Panc1 (cell line): ENCODE measurements at regions not wholly inside any gene's neighbourhood (a gene's known extent, or its start where the extent isn't known, plus 50 kb on each side); places are given as distances from the start of the nearest gene placed in this dataset.

Source experiments
- ATAC-seq: fragments of 200-7000 bp; cut with Tn5 transposase; 2 replicates; pipeline ENCODE4 v1.9.1; 2020; ENCODE audit warnings: mild to moderate bottlenecking, moderate library complexity
- BruUV-seq: library from RNA; stranded (reverse); fragments of 400-500 nt; replicated peaks from 2 replicates; lab custom pipeline; 2021; lab: Mats Ljungman, UMichigan
- CTCF ChIA-PET: fragments of 300-600 bp; sonication (Branson Sonifier 250); formaldehyde crosslinking; loops from one replicate; lab custom pipeline; 2022; ENCODE audit warnings: antibody characterized with exemption; lab: Charles Lee
- POLR2A ChIA-PET: fragments of 300-600 bp; sonication (Branson Sonifier 250); formaldehyde crosslinking; loops from one replicate; lab custom pipeline; 2022; ENCODE audit warnings: antibody characterized with exemption; lab: Charles Lee
- DNase-seq: peaks from one replicate; pipeline ENCODE4 v3.0.0-alpha.2; 2010; ENCODE audit warnings: low read depth, low spot score
- H3K27ac ChIP-seq: 2 replicates; pipeline ENCODE4 v1.5.1; 2011; ENCODE audit warnings: mild to moderate bottlenecking, low read length, inconsistent platforms
- H3K27me3 ChIP-seq: fragments of 200-500 bp; sonication (Bioruptor generic); 2 replicates; pipeline ENCODE4 v1.6.0; 2014; ENCODE audit warnings: low read length, inconsistent platforms; ENCODE audit not compliant: control insufficient read depth, insufficient read depth
- H3K36me3 ChIP-seq: fragments of 200-500 bp; sonication (Bioruptor generic); 2 replicates; pipeline ENCODE4 v1.5.1; 2014; ENCODE audit warnings: inconsistent platforms, mild to moderate bottlenecking, low read length, moderate library complexity; ENCODE audit not compliant: control insufficient read depth, insufficient read depth
- H3K4me1 ChIP-seq: 2 replicates; pipeline ENCODE4 v1.5.1; 2011; ENCODE audit warnings: inconsistent platforms, mild to moderate bottlenecking, low read length, moderate library complexity; ENCODE audit not compliant: control insufficient read depth, insufficient read depth
- H3K4me3 ChIP-seq, 2 experiments: 2 replicates each; pipeline ENCODE4 v1.5.1; 2011 to 2012; ENCODE audit warnings: low read depth in 2 of 2, low read length in 2 of 2, mild to moderate bottlenecking in 2 of 2, inconsistent platforms in 1 of 2, moderate library complexity in 1 of 2
- H3K9me3 ChIP-seq: fragments of 200-500 bp; sonication (Bioruptor generic); 2 replicates; pipeline ENCODE4 v1.5.1; 2014; ENCODE audit warnings: low read depth, mild to moderate bottlenecking, inconsistent platforms, low read length, moderate library complexity; ENCODE audit not compliant: control insufficient read depth, insufficient read depth
- POLR2AphosphoS5 ChIP-seq: IDR thresholded peaks from 2 replicates; pipeline ENCODE4 v1.6.1; 2012; ENCODE audit warnings: mild to moderate bottlenecking, low read depth, low read length, moderate library complexity
- SIN3A ChIP-seq: IDR thresholded peaks from 2 replicates; pipeline ENCODE4 v1.6.1; 2012; ENCODE audit warnings: low read depth, mild to moderate bottlenecking, low read length, moderate library complexity, borderline replicate concordance; ENCODE audit not compliant: insufficient read depth
- TCF7L2 ChIP-seq: IDR thresholded peaks from 2 replicates; pipeline ENCODE4 v1.6.1; 2011; ENCODE audit warnings: mild to moderate bottlenecking, low read depth, low read length, inconsistent platforms
- in situ Hi-C: cut with HindIII; loops from 2 replicates; pipeline ENCODE4 v1.10.0; 2016; ENCODE audit warnings: low sequenced_read_pairs, low pct_unique_long_range_greater_than_20kb
- intact Hi-C: fragments of 100-400 bp; cut with micrococcal nuclease; formaldehyde crosslinking; loops from one replicate; pipeline ENCODE4 v1.10.0; 2022; ENCODE audit not compliant: unreplicated experiment
- TF ChIP-seq, protein P1 (sequence below), 2 experiments: IDR thresholded peaks; 2 replicates each; pipeline ENCODE4 v1.6.1; 2011 to 2012; ENCODE audit warnings: low read depth in 2 of 2, control low read depth in 1 of 2, low read length in 1 of 2, mild to moderate bottlenecking in 1 of 2, moderate library complexity in 1 of 2; ENCODE audit not compliant: insufficient read depth in 1 of 2
- TF ChIP-seq, protein P2 (sequence below): fragments of 450-650 bp; IDR thresholded peaks from 2 replicates; pipeline ENCODE4 v1.5.1; 2017; ENCODE audit warnings: mild to moderate bottlenecking

DNA sequence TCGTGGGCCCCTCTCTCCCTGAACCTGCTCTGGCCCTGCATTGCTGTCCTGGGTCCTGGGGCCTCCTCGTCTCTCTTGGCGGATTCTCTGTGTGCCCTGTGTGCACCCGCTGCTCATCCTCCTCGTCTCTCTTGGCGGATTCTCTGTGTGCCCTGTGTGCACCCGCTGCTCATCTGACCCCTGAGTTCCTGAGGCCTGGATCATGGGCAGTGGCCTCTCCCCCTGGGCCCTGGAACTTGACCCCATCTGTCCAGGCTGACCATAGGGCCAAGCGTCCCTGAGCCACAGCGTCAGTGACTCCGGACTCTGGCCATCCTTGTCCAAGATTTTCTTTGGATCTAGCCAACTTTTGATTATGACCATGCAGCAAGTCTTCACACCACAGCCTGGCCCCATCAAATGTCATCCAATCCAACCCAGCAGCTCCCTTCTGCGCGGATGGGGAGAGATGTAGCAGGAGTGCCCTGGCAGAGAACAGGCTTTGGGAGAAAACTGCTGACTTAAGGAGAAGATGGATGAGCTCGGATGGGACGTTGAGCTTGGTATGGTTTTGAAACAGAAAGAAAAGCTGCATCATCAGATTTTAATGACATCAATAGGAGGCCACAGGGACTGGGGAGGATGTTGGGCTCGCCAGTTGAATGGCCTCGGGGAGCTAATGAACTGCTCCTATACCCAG is 455.1 kb upstream of the HS6ST1 start:
- intact Hi-C loops (no loop called here), in situ Hi-C loops (no loop called here)
- Histone ChIP-seq H3K27me3 (peaks cover 3% of the 10 kb centered on the region), H3K27ac (no peak overlapping the region), H3K4me1 (no peaks in the 10 kb centered on the region), H3K36me3 (no peaks in the 10 kb centered on the region), H3K4me3 (no peak overlapping the region), H3K9me3 (no peaks in the 10 kb centered on the region)
- ATAC-seq, result no peak
- DNase-seq, result no peak
- ChIA-PET POLR2A (interaction anchor here (0.5 kb wide), 1 partner anchor 305 kb away, joined by 4 read pairs; no protein-coding TSS in a partner anchor), CTCF (no interaction called here)
- no peak for TF ChIP-seq SIN3A
- no peak for TF ChIP-seq TCF7L2
- TF ChIP-seq POLR2AphosphoS5, result no peak
- no TSS peak for BruUV-seq

DNA sequence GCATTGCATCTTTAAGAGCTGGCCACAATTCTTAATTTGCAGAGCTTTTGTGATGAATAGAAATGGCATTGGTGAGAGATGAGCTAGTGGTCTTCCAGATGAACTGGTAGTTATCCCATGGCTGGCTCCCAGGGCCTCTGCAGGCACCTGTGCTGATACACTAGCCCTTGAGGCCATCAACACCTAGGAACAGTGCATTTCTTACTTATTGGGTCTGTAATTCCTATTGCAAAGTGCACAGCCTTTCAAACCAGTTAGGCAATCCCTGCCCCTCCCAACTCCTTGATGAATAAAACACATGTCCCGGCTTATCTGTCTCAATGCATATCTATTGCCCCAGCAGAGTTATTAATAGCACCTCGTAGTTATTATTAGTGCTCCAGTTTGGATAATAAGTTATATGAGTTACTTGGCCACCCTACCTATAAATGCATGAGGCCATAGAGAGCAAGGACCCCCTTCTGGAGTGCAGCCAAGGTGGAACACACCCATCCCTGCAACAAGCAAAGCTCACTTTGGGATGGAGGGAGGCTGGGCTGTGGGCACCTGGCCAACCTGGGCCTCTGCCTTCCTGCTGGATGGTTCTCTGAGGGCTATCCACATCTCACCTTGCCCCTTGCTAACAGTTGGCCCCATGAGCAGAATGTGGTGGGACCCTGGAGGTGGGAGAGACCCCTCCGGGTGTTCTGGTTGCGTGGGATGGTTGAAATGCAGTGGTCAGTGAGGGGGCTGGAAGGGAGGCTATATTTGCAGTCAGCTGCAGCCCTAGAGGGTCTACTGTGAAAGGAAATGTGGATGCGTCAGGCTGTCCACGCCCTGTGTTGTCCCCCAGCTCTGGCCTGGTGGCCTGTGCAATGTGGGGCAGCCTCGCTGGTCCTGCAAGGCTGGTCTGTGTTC is 455.9 kb upstream of the HS6ST1 start:
- ATAC-seq (no peak), DNase-seq (no peak)
- intact Hi-C loops (no loop called here), in situ Hi-C loops (no loop called here)
- ChIA-PET CTCF (no interaction called here), POLR2A (no interaction called here)
- BruUV-seq, result no TSS peak
- no peak for TF ChIP-seq SIN3A
- TF ChIP-seq TCF7L2, result no peak
- H3K4me1 ChIP-seq, result no peaks in the 10 kb centered on the region
- H3K9me3 ChIP-seq, result no peaks in the 10 kb centered on the region
- peaks cover 5% of the 10 kb centered on the region for H3K27me3 ChIP-seq
- no peak overlapping the region for H3K27ac ChIP-seq
- no peaks in the 10 kb centered on the region for H3K36me3 ChIP-seq
- H3K4me3 ChIP-seq, result no peak overlapping the region

DNA sequence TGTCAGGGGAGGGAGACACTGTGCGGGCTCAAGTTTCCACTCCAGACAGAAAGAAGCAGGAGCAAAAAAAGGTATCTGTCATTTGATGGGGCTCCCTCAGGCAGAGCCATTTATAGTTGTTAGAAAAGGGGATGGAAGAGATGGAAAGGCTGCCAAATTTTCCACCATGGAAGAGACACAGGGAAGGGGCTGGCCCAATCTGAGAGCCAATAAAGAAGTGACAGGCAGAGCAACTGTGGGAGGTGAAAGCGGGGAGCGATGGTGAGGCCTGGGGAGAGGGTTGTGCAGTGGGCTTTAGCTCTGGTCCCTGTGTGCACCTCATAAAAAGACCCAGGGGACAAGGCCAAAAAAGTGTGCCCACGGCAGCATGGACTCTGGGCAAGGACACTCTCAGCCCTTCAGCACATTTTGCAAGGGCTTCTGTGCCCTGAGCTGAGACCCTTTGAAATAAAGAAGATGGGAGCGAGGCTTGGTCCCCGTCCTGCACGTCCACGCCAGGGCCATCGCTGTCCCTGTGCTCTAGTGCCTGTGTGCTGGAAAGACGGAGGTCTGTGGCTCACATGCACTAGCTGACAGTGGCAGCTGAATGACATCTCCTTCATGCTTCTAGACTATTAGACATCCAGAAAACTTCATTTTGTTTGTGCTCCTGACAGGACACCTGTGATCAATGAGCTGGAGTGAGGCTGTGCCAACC is 456.7 kb upstream of the HS6ST1 start:
- no peaks in the 10 kb centered on the region for H3K4me1 ChIP-seq
- no TSS peak for BruUV-seq
- H3K27me3 ChIP-seq, result peaks cover 5% of the 10 kb centered on the region
- ChIA-PET CTCF (no interaction called here), POLR2A (no interaction called here)
- no peak overlapping the region for H3K4me3 ChIP-seq
- intact Hi-C loops, result no loop called here
- no peaks in the 10 kb centered on the region for H3K9me3 ChIP-seq
- in situ Hi-C loops, result no loop called here
- DNase-seq (no peak), ATAC-seq (no peak)
- H3K36me3 ChIP-seq, result no peaks in the 10 kb centered on the region
- TF ChIP-seq, protein P1, sequence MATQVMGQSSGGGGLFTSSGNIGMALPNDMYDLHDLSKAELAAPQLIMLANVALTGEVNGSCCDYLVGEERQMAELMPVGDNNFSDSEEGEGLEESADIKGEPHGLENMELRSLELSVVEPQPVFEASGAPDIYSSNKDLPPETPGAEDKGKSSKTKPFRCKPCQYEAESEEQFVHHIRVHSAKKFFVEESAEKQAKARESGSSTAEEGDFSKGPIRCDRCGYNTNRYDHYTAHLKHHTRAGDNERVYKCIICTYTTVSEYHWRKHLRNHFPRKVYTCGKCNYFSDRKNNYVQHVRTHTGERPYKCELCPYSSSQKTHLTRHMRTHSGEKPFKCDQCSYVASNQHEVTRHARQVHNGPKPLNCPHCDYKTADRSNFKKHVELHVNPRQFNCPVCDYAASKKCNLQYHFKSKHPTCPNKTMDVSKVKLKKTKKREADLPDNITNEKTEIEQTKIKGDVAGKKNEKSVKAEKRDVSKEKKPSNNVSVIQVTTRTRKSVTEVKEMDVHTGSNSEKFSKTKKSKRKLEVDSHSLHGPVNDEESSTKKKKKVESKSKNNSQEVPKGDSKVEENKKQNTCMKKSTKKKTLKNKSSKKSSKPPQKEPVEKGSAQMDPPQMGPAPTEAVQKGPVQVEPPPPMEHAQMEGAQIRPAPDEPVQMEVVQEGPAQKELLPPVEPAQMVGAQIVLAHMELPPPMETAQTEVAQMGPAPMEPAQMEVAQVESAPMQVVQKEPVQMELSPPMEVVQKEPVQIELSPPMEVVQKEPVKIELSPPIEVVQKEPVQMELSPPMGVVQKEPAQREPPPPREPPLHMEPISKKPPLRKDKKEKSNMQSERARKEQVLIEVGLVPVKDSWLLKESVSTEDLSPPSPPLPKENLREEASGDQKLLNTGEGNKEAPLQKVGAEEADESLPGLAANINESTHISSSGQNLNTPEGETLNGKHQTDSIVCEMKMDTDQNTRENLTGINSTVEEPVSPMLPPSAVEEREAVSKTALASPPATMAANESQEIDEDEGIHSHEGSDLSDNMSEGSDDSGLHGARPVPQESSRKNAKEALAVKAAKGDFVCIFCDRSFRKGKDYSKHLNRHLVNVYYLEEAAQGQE (IDR thresholded peaks at IDR 0.05; ENCODE audit: insufficient read depth in 1 of 2, low read depth in 2 of 2, low read length in 1 of 2), result no peak
- TF ChIP-seq TCF7L2 (no peak), POLR2AphosphoS5 (no peak), SIN3A (no peak)
- TF ChIP-seq, protein P2, sequence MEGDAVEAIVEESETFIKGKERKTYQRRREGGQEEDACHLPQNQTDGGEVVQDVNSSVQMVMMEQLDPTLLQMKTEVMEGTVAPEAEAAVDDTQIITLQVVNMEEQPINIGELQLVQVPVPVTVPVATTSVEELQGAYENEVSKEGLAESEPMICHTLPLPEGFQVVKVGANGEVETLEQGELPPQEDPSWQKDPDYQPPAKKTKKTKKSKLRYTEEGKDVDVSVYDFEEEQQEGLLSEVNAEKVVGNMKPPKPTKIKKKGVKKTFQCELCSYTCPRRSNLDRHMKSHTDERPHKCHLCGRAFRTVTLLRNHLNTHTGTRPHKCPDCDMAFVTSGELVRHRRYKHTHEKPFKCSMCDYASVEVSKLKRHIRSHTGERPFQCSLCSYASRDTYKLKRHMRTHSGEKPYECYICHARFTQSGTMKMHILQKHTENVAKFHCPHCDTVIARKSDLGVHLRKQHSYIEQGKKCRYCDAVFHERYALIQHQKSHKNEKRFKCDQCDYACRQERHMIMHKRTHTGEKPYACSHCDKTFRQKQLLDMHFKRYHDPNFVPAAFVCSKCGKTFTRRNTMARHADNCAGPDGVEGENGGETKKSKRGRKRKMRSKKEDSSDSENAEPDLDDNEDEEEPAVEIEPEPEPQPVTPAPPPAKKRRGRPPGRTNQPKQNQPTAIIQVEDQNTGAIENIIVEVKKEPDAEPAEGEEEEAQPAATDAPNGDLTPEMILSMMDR, result no peak
- H3K27ac ChIP-seq, result no peak overlapping the region
